ENCODE measurements at regions not wholly inside any gene's neighbourhood (a gene's known extent, or its start where the extent isn't known, plus 50 kb on each side); places are given as distances from the start of the nearest gene placed in this dataset.
"Not testable (repeated sequence)": the region's sequence is repeated elsewhere in the genome, so short reads cannot be mapped to it uniquely, and the experiment has no call there.

DNA sequence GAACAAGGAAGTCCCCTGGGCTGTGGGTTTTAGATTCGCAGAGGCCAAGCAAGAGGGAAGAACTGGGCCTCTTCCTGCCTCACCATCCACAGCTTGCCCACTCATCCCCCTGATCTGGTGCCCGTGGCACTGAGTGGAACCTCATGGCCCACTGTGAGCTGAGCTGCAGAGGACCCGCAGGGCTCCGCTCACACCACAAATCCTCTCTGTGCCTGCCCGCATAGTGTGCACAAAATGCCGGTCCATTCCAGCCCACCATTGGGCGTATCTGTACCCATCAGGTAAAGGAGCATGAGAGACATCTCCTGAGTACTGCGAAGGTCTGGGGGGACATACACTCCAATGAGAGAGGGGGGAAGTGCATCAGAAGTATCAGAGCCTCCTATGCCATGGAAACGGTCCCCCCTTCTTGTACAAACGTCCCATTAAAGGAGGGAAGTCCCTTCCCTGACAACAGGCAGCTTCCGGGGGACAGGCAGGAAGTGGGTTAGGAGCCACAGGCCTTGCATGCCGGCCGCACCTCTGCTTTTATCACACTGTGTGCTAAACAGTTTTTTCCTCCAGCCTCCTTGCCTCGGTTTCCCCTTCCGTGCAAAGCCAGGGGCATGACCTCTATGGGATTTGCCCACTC is 309.4 kb upstream of the DIO3 start:
- DNase-seq: no peak

DNA sequence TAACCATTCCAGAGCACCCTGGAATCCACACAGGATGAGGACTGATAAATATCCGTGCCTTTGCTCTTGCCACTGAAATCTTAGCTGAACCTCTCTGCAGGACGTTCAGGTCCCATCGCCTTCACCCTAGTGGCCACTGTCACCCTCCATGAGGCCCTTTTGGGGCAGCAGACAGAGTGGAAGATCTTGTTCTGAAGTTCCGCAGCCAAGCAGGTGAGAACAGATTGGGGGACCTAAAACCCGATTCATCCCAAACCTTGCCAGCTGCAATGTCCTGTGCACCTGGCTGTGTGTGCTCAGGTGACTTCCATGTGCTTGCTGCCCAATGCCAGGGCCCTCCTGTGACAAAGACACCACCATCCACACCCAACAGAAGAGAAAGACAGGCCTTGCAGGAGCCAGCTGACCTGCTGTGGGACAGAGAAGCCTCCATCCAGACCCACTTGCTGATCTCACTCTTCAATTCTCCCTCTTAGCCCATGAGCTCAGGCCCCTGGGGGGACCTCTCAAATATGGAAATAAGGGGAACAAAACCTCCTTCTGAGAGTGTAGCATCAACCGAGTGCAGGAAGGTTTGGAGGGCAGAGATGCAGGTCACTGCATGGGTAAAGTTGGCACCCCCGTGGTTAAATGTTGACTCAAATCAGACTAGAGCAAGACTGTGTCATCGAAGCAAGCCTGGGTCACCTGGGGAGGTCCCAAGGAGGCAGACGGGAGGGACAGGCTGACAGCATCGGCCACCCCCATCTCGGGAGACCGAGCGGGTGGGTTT is 308.7 kb upstream of the DIO3 start:
- no peak for DNase-seq

DNA sequence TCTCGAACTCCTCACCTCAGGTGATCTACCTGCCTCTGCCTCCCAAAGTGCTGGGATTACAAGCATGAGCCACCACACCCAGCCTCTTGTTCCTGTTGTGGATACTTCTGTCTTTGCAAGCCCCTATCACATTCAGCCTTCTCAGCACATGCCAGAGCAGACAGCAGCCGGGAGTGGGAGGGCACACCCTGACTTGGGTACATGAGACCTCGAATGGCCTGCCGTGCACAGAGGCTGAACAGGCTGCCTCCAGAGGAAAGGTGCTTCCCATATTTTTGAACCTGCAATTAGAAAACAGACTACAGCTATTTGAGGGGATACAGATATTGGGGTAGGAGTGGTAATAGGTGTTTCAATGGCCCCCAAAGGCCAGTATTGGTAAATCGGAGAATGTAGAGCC is 307.3 kb upstream of the DIO3 start:
- DNase-seq: no peak

DNA sequence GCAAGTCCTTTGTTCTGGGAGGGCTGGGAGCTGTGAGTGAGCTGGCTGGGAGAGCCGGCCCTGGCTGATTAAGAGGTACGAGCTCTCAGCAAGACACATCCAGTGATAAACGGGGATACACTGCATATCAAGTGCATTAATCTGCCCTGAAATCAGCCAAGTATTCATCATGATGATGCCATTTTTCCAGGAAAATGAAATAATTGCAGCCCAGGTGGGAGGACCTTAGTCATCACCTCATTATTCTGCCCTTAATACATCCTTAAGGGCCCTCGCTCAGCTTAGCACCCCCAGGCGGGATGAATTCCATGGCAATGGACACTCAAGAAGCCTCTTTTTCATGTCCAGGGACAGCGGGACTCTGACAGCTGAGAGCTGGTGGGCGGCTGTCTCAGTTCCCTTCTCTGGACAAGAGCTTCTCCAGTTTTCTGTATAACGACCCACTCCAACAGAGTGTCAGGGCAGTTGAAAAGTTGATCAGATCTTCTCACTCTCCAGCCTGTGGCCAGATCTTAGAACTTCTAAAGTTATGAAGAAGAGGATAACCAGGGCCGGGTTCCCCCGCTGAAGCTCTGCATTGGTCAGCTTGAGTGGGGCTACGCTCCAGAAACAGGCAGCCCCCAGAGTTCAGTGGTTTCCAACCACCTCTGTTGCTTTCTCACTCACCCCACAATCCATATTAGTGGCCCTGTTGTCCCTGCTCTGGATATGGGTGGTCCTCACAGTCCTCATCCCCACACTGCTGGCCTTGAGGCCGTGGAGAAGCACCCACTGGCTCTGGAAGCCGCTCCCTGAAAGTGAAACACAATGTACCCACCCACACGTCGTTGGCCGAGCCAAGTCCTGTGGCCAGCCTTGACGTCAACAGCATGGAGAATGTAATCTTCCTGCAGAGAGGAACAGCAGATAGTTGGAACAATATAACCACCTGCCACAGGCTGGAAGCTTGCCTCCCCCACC is 306.2 kb upstream of the DIO3 start:
- DNase-seq: no peak

DNA sequence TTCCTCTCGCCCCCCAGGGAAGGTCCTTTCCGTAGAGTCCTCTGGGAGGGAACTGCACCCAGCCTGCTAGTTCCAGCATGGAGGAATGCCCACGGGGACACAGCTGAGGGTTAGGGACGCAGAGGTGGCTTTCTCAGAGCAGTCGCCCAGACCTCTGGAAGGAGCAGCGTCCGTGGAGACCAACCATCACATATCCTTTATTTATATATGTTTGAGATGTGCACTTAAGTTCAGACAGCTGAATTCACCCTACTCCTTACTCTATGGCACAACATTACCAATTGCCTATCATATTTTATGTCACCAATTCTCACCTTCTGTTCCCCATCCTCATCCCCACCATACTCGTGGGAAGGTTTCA is 305.6 kb upstream of the DIO3 start:
- no peak for DNase-seq

DNA sequence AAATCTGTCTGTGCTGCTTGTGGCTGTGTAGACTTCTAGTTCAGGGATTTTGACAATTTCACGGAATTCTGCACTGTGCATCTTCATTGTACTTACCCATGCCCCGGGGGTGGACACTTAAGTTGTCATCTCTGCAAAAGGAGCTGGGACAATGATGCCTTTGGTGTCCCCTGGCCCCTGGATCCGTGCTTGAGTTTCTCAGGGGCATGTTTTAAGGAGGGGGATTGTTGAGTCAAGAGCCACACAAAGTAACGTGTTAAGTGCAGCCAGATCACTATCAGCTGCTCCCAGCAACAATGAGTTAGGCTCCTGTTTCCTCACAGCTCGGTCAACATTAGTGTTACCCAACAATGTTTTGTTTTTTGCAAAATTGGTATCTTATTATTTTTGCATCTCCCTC is 305.0 kb upstream of the DIO3 start:
- DNase-seq: no peak

DNA sequence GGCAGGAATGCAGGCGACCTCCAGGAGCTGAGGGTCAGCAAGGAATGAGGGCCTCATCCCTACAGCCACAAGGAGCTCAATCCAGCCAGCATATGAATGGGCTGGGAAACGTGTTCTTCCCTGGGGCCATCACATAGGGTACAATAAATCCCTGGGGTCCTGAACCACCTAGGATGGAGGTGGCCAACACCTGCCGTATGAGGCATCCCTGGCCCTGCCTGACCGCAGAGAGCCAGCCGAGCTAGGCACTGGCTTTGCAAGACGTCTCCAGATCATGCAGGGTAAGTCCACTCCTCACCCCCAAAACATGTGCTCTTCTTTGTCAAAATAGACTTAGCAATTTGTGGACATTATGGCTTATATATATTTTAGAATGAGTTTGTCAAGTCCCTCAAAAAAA is 303.7 kb upstream of the DIO3 start:
- DNase-seq: no peak

DNA sequence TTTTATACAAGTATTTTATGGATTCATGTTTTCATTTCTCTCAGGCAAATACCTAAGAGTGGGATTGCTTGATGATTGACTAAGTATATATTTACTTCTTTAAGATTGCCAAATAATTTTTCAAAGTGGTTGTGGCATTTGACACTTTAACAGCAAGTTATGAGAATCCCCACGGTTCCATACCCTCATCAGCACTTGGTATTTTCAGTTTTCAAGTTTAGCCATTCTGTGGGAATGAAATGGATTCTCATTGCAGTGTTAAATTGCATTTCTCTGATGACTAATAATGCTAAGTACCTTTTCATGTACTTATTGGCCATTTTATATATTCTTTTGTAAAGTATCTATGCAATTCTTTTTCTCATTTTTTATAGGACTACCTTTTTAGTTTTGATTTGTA is 301.5 kb upstream of the DIO3 start:
- no peak for DNase-seq

DNA sequence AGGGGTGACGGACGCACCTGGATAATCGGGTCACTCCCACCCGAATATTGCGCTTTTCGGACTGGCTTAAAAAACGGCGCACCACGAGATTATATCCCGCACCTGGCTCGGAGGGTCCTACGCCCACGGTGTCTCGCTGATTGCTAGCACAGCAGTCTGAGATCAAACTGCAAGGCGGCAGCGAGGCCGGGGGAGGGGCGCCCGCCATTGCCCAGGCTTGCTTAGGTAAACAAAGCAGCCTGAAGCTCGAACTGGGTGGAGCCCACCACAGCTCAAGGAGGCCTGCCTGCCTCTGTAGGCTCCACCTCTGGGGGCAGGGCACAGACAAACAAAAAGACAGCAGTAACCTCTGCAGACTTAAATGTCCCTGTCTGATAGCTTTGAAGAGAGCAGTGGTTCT is 294.9 kb upstream of the DIO3 start:
- not testable (repeated sequence) for DNase-seq

DNA sequence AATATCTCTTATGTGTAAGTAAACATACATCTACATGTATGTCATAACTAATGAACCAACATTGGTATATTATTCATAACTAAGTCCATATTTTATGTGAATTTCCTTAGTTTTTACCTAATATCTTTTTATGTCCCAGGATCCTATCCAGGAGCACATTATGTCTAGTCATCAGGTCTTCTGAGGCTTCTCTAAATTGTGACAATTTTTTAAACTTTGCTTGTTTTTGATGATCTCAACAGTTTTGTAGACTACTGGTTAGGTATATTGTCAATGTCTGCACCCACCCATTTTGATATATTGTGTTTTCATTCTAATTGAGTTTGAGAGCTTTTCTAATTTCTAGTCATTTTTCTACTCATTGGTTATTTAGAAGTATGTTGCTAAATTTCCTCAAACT is 288.2 kb upstream of the DIO3 start:
- DNase-seq: no peak

DNA sequence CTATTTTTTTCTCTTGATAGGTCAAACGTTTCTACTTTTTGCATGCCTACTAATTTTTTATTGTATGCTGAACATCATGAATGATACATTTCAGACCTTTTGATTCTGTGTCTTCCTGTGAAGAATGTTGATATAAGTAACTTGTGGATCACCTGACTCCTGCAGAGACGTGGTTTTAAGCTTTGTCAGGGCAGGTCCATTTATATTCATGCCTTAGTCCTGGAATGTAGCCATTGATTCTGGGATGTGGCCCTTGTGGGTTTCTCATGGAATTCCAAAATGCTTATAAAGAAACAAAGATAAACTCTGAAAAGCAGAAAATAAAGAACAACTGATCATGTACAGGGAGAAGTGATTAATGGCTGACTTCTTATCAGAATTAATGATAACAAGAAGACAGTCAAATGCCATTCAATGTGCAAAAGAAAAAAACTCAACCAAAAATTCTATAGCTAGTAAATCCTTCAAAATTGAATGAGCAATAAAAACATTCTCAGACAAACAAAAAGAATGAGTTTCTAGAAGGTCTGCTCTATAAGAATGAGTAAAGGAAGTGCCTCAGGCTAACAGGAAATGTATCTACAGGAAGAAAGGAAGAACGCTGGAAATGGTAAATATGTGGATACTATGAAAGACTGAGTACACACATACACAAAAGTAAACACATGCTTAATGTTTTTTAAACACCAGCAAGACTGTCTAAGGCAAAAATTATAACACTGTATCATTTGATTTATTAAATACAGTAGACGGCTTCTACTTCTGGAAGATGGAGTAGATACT is 284.8 kb upstream of the DIO3 start:
- DNase-seq: no peak

DNA sequence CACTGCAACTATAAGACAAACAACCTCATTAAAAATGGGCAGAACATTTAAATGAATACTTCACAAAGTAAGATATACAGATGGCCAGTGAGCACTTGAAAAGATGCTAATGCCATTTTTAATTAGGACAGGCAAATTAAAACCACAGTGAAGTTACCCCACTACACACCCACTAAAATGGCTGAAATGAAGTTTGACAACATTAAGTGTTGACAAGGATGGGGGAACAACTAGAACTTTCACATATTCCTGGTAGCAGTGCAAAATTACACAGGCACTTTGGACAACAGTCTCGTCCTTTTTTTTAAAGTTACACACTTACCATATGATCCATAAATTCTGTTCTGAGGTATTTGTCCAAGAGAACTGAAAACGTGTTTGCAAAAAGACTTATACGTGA is 278.9 kb upstream of the DIO3 start:
- no peak for DNase-seq

DNA sequence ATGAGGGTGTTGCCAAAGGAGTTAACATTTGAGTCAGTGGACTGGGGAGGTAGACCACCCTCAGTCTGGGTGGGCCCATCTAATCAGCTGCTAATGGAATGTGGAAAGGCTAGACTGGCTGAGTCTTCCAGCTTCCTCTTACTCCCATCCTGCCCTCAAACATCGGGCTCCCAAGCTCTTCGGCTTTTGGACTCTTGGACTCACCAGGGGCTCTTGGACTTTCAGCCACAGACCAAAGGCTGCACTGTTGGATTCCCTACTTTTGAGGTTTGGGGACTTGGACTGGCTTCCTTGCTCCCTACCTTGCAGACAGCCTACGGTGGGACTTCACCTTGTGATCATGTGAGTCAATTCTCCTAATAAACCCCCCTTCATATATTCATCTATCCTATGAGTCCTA is 276.6 kb upstream of the DIO3 start:
- no peak for DNase-seq

DNA sequence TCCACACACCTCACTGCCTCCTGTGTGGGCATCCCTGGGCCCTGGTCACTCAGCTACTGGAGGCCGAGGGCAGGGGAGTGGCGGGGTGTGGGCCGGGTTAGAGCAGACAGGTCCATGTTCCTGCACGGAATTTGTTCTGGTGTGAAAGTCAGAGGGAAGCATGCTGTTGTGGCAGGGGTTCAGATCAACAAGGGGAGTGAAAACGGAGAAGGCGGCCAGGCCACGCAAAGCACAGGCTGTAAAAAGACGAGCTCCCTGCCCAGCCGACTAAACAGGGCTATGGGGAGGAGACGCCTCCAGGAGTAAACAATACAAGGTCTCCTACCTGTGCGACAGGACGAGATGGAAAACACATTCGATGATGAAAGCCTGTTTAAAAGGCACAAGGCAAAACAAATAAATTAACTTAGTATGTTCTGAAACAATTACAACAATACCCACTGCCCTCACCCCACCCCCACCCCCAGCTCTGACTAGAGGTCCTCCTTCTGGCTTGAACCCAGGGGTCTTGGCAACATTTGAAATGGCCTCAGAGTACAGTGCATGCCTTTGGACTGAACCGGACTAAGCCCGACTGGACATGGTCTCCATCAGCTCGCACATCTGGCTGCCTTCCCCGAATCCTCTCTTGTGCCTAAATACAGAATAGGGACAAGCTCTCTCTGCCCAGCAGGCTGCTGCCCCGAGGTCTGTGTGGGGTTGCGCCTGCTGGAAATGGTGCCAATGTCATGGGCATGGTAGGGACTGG is 274.9 kb upstream of the DIO3 start:
- DNase-seq: no peak

DNA sequence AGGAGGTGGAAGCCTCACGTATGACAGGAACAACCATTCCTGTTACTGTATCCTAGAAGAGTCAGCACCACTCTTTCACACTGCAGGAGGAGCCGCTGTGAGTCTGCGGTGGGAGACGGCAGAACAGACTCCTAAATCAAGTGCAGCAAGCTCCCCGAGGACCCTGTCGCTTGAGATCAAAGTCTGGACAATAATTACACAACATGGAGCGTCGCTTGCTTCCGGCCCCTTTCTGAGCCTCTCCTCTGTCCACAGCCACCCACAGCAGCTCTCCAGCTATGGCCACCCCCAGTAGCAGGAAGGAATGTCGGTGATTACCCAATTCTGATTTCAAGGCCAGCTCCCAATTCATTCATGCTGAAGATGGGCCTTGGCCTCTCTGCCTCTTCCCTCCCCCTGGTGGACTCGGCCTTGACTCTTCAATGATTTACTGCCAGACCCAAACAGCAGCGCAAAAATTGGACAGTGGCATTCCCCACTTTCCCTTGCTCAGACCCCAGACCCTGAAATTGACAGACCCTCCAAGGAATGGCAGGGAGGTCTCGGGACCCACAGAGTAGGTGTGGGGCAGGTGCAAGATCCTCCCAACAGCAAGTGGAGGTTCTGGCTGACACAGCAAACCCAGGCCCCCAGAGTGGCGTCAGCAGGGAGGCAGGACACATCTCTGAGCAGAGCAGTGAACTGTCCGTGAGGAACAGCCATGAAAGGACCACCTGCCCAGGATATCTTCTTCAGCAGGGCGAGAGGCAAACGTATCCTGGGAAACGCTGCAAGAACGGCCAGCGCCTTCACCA is 272.7 kb upstream of the DIO3 start:
- DNase-seq: no peak

DNA sequence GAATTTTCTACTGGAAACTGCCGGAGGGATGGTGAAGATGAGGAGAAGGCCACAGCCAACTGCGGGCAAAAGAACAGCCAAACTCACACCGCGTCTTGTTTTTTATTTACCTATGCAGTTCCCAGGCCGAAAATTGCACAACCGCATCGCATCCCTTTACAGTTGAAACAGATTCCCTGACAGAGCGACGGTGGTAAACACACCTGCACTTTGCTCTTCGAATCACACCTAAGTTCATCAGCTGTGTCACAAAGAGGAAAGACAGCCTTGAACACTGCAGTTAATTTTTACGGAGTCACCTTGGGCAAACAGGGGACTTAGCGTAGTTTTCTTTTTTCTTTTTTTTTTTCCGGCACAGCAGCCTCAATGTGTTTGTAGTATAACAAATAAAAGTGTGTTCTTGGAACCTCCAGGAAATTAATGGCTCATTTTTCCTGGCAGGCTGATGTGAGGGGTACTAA is 272.0 kb upstream of the DIO3 start:
- DNase-seq: no peak

DNA sequence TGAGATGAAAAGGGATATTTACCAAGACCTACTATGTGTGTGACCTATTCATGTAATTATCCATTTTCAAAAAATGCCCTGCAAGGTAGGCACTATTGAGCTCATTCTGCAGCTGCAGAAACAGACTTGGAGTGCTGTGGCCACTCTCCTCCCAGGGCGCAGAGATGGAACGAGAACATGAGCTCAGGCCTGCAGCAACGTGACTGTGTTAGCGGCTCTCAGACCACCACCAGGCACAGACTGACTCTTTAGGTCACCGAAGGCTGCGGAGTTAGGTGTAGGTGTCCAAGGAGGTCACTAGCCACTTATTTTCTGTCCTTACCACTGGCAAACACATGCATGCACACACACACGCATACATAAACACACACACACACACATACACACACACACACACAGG is 271.4 kb upstream of the DIO3 start:
- no peak for DNase-seq

DNA sequence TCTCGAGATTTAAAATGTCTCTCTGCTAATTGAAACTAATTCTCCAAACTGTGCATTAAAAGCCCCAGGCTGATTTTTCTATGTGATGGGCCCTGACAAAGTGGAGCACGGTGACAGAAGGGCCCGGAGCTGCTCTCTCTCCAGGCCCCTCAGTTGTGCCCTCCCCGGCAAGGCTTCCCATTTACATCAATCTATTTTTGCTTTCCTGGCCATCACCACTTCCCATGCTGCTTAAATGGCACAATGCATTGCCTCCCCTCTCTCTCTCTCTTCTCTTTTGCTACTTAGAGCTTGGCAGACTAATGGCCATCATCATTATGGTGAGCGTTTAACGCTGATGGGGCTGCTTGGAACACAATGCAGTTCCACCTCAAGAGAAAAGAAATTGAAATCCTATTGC is 270.7 kb upstream of the DIO3 start:
- no peak for DNase-seq

DNA sequence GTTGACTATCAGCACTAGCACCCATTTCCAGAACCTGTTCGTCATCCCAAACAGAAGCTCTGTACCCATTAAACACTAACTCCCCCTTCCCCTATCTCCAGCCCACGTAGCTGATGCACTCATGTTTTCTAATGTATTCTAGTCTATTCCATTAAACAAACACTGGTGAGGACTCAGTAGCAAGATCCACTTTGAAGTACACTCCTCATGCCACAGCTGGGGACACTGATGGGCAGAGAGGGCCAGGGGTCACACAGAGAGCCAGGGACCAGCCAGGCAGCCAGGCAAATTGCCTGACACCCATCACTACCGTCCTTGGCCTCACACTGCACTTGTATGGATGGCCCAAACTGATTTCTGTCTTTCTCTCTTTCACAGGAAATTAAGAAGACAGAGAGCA is 269.9 kb upstream of the DIO3 start:
- DNase-seq: no peak

DNA sequence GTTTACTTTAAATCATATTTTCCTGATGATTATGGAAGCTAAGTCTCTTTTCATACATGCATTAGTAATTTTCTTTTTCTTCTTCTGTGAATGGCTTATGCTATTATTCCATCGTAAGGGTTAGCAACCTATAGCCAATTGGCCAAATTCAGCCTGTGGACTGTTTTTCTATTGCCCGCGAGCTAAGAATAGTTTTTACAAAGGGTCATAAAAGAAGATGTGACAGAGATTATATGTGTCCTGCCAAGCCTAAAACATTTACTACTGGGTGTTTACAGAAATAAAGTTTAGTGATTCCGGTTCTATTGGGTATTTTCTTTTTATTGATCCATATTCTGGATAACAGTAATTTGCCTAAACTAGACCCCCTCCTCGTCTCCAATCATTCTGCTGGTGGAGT is 268.8 kb upstream of the DIO3 start:
- no peak for DNase-seq

DNA sequence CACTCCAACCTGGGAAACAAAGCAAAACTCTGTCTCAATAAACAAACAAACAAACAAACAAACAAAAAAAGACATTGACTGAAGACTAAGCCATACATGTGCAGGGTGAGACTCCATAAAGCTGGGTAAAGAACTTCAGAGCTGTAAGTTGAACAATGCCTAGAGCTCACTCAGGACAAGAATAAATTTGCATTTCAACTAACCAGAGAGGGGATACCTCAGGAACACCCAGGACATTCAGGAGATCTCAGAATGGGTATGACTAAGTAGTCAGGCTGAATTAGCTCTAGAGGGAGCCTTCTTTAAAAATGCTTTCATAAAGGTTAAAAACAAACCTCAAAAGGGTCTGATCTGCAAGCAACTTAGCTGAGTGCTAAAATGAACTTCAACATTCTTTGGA is 267.7 kb upstream of the DIO3 start:
- no peak for DNase-seq
